ENCODE measurements at regions not wholly inside any gene's neighbourhood (a gene's known extent, or its start where the extent isn't known, plus 50 kb on each side); places are given as distances from the start of the nearest gene placed in this dataset.
"Not testable (repeated sequence)": the region's sequence is repeated elsewhere in the genome, so short reads cannot be mapped to it uniquely, and the experiment has no call there.

DNA sequence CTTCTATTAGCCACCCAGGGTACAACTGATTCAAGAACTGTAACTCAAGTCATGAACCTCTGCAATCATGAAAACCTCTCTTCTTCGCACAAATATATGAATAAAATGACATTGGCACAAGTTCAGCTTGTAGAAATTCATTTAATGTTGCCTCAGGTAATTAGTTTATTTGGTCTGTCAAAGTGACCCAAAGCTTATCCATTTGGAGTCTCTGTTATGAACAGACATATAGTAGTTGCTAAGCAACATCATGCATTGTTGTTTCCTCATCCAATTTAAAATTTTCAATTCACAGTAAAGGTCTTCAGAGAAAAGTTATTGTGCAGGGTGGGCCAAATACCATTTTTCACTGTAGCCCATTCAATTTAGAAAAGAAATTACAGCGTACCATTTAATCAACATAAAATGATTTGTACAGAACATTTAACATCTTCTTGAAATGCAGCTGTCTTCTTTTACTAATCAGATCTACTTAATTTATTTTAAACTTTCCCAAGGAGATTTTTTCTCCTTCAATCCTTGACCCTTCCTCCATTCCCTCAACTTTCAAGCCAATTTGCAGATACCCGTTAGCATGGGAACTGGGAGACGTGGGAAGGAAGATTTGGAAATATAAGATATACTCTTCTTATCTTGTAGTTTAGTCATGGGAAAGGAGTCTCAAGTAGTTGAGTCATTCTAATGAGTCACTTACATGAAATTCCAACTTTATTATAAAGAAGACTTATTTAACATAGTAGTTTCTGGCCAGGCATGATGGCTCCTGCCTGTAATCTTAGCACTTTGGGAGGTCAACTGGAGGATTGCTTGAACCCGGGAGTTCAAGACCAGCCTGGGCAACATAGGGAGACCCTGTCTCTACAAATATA, 231.3 kb downstream of the ATPSCKMT start:
- no peak for DNase-seq (ENCODE audit: low read depth, low spot score)

DNA sequence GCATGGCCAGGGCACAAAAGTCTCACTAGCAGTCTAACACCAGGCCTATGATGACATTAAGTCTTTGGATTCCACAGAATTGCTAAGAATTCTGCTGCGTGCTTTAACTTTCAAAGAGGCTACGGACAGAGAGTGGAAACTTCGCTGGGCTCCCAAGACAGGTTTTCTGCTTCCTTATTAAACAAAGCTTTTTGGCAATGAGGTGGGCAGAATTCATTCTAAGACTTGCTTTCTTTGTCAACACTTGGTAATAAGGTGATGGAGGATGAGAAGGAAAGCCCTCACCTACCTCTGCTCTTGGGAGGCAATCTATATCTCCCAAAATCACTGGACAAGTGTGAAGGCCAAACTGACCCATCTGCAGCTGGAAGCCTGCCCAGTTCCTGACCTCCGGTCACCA, 231.9 kb downstream of the ATPSCKMT start:
- no peak for DNase-seq (ENCODE audit: low read depth, low spot score)

DNA sequence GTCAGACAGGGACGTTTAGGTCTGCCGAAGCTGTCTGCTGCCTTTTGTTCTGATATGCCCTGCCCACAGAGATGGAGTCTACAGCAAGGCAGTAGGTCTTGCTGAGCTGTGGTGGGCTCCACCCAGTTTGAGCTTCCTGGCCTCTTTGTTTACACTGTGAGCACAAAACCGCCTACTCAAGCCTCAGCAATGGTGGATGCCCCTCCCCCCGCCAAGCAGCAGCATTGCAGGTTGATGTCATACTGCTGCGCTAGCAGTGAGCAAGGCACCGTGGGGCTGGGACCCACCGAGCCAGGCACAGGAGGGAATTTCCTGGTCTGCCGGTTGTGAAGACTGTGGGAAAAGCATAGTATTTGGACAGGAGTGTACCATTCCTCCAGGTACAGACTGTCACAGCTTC, 233.1 kb downstream of the ATPSCKMT start:
- DNase-seq (ENCODE audit: low read depth, low spot score), result not testable (repeated sequence)

DNA sequence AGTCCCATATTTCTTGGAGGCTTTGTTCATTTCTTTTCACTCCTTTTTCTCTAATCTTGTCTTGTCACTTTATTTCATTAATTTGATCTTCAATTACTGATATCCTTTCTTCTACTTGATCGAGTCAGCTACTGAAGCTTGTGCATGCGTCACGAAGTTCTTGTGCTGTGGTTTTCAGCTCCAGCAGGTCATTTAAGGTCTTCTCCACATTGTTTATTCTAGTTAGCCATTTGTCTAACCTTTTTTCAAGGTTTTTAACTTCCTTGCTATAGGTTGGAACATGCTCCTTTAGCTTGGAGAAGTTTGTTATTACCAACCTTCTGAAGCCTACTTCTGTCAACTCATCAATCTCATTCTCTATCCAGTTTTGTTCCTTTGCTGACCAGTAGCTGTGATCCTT, 234.0 kb downstream of the ATPSCKMT start:
- DNase-seq (ENCODE audit: low read depth, low spot score), result not testable (repeated sequence)

DNA sequence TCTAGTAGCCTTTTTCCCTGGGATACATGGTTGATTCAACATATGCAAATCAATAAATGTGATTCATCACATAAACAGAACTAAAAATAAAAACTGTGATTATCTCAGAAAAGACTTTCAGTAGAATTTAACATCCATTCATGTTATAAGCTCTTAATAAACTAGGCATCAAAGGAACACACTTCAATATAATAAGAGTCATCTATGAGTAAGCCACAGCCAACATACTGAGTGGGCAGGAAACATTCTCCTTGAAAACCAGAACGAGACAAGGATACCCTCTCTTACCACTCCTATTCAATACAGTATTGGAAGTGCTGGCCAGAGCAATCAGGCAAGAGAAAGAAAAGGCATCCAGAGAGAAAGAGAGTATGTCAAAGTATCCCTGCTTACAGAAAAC, 239.9 kb downstream of the ATPSCKMT start:
- no peak for DNase-seq (ENCODE audit: low read depth, low spot score)

DNA sequence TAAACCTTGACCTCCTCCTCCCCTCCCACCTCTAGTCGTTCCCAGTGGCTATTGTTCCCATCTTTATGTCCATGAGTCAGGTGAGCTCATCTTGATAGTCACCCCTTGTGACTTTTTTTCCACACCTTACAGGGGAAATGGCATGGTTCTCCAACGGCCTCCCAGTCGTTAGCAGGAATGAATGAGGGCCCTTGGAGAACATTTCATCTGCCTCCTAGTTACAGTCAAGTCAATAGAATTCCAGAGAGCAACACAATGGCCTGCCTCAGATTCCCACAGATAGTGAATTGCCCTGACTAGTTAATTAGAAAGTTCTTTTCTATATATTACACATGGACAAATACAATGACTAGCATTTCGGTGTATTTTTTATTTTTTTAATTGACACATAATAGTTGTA, 262.6 kb downstream of the ATPSCKMT start:
- DNase-seq (ENCODE audit: low read depth, low spot score), result no peak

DNA sequence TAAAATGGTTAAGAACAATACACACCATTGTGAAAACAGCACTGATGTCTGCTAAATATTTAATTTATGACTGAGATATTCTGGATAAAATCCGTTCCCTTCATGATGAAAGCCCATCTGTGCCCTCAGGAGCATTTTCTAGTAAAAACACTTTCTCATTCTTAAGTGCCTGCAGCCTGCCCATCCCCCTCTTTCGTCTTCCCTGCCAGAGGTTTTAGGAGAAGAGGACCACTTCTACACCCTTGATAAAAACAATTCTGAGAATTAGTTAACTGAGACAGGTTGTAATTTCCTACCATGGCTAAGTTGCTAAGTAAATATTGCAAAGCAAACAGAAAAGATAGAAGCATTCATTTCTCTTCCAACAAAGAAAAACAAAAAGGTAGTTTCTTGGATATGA, 272.6 kb downstream of the ATPSCKMT start:
- no peak for DNase-seq (ENCODE audit: low read depth, low spot score)

DNA sequence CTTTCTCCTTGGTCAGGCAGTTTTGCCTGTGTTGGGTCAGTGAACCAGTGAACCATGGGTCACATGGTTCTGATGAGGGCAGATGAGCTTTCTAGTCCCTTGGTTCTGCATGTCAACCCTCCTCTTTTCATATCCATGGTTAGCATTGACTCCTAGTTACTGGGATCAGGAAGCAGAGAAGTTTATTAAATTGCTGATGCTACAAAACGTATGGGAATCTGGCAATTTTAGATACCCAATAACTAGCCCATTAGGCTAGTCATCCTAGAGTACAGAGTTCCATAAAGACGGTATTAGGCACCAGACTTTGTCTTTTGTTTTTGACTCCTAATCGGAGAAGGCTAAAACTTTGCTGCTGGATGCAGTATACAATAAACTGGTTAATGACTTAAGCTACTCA, 273.1 kb downstream of the ATPSCKMT start:
- DNase-seq (ENCODE audit: low read depth, low spot score), result no peak

DNA sequence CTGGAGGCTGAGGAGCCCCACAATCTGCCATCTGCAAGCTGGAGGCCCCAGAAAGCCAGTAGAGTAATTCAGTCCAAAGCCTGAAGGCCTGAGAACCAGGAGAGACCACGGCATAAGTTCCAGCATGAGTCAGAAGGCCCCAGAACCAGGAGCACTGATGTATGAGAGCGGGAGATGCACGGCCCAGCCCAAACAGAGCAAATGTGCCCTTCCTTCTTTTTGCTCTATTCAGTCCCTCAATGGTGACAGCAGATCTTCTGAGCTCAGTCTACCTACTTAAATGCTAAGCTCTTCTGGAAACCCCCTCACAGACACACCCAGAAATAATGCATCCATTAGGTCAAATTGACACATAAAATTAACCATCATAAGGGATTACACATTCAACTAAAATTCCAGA, 277.6 kb downstream of the ATPSCKMT start:
- DNase-seq (ENCODE audit: low read depth, low spot score), result no peak

DNA sequence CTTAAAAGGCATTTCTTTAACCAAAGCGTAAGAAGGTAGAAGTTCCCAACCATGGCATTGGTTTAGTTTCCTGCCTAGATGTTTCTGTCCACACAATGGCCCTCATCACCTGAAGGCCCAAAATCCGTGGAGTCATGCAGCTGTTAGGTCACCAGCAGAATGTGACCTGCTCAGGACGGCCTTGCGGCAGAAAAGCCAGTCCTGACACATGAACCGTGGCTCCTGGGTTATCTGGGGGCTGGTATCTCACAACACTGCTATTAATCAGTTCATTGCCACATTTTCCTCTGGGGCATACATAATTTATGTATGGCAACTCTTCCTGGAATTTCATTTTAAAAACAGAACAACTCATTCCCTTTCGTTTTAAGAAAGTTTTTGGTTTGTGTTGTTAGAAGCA, 278.4 kb downstream of the ATPSCKMT start:
- DNase-seq (ENCODE audit: low read depth, low spot score), result no peak

DNA sequence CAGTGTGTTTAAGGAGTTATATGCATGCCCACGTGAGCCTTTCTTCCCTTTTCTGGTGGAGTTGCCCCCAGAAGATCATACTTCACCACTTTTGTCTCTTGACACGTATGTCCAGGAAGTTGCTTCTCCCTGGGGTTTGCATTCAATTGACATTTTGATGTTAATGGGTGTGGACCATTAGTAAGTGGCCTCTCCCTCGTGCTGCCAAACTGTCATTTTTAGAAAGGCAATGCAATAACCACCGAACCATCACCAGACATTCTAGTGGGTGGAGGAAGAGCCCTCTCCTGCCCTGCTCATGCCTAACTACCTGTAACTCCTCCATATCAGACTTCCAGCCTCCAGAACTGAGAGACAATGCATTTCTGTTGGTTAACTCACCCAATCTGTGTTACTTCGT, 290.8 kb downstream of the ATPSCKMT start:
- no peak for DNase-seq (ENCODE audit: low read depth, low spot score)

DNA sequence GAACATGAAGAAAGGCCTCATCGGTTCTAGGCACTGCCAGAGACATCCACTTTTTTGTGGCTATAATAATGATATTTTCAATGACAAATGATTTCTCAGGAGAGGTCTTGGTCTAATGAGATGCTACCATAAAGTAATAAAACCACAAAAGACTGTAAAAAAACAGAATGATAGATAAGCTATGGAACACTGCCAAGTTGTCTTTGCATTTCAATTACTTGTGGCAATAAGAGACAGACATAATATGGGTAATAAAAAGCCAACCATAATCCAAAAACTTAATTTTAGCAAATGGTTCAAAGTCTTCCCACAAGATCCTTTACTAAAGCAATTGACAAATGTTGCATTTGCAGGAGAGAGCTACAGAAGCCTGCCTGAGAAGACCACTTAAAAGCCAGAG, 292.5 kb downstream of the ATPSCKMT start:
- no peak for DNase-seq (ENCODE audit: low read depth, low spot score)

DNA sequence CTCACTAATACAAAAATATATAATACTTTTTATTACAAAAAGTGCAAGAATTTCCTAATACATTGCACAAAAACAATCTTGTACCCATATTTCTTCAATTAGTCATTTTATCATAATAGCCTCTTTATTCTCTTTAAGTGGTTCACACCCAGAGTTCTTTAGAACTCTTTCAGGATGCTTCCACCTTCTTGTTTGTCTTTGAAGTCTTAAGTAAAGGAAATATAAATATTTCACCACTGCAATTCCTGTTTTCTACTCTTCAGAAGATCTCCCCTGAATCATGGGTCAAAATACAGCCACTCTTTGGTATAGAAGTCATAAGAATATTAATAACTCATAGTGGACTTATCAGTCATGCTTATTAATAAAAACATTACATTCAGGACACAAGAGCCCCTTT, 293.0 kb downstream of the ATPSCKMT start:
- DNase-seq (ENCODE audit: low read depth, low spot score), result no peak

DNA sequence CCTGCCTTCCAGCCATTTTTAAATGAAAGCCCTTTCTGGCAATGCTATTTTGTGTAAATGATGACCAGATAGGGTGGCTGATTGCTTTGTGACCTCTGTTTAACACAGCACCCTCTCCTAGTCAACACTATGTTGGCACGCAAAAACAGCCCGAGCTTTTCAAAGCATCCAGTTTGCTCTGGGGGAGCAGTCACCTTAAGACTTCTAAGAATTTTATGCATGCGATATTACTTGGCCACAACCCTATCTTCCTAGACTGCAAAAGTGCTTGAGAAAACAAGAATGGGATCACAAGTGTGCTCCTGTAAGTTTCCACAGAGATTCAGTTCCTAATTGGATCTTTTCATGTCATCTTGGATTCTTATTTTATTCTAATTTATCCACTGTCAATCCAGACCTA, 294.1 kb downstream of the ATPSCKMT start:
- DNase-seq (ENCODE audit: low read depth, low spot score), result no peak

DNA sequence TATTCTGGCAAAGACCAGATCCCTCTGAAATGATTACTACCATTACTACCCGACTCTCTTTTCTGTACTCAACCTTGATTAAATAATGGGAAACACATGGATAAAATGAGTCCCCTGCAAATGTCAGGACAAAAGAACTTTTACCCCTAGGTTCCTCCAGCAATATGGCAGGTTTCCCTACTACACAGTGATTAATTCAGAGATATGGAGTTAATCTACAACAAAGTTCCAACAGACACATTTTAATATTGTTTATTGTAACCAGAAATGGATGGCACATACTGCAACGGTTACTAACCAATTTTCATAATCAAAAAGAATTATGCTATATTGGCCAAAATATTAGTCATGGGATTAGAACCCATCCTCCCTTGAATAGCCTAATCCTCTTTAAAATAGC, 294.8 kb downstream of the ATPSCKMT start:
- no peak for DNase-seq (ENCODE audit: low read depth, low spot score)

DNA sequence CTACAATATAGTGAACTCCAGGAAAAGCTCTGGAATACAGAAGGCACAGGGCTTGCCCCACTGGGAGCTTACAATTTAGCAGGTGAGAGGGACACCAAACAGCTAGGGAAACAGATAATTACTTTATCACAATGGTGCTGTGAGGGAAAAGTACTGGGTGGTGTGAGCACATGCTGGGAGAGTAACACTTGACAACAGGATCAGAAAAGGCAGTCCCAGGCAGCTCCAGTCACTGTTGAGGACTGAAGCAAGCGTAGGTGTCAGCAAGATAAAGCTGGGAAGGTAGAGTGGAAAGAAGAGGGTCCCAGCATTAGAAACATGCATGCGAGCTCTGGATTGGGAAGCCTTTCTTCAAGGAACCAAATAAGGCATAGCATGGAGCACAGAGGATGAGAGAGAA, 296.0 kb downstream of the ATPSCKMT start:
- no peak for DNase-seq (ENCODE audit: low read depth, low spot score)

DNA sequence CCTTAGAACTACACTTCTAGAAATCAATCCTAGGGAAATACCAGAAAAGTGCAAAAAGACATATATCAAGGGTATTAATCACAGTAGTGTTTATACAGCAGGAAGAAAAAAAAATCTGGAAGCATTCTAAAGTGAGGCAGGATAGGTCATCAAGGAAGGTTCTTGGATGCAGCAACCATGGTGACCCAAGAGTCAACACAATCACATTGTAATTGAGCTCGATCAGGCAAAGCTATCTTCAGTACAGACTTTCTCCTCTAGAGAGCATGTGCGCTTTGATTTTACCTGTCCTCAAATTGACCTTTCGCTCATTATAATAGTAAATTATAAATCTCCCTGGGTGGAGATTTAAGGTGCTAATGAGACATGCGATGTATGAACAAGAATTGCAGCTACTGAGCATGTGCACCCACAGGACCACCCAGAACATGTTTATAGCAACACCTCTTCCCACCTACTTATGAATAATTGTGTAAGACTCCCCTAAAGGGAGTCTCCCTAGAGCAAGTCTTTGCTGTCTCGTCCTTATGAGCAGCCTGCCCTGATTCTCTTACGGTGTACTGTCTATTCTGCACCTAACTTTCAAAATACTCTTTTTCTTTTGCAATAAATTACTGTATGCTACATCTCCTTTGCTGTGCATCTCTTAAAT, 297.7 kb downstream of the ATPSCKMT start:
- DNase-seq (ENCODE audit: low read depth, low spot score), result no peak

DNA sequence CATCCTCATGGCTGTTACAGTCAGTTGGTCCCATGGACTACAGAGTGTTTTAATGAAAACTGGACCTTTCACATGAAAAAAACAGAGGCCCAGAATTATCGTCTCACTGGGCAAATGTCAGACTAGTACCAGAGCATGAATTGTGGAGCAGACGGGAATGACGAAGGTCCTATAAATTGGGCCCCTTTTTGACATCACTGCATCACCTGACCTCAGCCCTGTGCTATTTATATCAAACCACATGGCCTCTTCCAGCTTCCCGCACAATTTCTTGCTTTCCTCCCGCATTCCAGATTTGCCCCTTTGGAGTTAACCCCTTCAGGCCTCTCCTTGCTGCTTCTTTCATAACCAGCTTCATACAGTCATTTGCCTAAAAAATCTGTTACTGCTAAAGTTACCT, 301.7 kb downstream of the ATPSCKMT start:
- no peak for DNase-seq (ENCODE audit: low read depth, low spot score)

DNA sequence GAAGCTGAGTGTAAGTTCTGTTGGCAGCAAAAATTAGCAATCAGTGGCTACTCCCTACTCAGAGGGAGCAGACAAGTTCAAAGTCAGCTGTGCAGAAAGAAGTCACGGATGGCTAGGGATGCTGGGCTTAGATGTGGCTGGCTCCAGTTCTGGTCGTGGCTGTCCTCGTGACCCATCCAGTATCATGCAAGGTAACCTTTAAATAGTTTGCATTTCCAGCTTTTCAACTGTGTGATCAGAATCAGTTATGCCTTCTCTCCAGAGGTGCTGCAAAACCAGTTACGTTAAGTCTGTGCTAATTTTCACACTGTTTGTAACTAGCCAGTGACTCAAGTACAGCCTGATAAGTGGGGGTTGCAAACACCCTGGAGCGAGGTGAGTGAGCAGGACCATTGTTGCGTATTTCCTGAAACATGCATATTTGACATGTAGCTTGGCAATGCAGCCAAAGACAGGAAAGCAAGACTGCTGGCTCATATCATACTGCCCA, 302.4 kb downstream of the ATPSCKMT start:
- DNase-seq (ENCODE audit: low read depth, low spot score), result no peak

DNA sequence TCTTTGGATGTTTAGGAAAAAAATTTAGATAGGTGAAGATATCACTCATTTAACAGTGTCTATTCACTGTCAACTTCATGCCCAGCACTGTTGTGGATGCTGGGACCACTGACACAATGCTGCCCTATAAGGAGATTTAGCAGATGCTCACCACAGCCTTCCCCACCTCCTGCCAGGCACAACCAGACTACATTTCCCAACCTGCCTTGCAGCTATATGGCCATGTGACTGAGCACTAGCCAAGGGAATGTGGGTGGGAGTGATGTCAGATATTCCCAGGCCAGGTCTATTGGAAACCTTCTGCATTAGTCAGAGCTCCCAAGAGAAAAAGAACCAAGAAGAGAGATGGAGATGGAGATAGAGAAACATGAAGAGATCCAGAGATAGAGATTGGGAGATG, 302.6 kb upstream of the TAS2R1 start:
- DNase-seq (ENCODE audit: low read depth, low spot score), result no peak

DNA sequence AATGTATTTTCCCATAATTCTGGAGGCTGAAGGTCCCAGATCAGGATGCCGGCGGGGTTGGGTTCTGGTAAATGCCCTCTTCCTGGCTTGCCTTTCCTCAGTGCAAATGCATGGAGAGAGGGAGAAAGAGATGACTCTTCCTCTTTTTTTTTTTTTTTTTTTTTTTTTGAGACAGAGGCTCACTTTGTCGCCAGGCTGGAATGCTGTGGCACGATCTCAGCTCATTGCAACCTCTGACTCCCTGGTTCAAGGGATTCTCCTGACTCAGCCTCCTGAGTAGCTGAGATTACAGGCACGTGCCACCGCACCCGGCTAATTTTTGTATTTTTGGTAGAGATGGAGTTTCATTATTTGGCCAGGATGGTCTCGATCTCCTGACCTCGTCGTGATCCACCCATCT, 300.0 kb upstream of the TAS2R1 start:
- DNase-seq (ENCODE audit: low read depth, low spot score), result no peak

DNA sequence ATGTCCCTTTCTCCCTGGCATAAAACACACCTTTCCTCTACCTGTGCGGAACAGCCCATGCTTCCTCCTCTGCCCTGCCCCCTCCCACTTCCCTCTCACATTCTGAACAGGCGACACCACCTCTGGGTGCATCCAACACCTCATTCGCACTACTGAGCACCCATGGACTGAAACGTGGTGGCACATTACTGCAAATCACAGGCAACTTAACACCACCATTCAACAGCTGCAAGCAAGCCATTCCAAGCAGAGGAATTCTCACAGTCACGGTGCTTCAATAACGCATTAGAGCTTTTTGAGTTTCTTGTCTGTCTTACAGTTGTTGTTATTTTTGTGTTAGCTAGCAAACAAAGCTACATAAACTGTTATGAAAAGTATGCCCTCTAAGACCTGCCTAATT, 298.2 kb upstream of the TAS2R1 start:
- DNase-seq (ENCODE audit: low read depth, low spot score), result no peak

DNA sequence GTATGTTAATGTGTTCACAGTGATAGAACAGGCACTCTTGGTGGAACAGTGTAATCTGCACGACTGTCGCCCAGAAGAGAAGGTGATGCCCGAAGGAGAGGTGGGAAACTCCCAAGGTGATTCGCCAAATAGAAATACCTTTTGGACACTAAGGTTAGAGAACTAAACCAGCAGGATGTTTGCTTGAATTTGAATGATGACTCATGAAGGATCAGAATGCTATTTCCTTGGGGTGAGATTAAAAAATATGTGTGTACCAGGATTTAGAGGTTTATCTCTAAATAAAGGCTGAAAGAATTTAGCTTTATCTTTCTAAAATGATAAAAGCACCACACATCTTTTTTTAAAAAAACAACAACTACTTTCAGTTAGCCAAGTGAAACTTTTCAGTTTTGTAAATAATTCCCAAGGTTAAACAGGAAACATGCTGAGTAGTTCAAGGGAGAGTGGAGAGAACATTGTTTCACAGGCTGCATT, 297.4 kb upstream of the TAS2R1 start:
- DNase-seq (ENCODE audit: low read depth, low spot score), result no peak

Measured in iPS DF 19.7 (cell line).